ENCODE measurements at regions not wholly inside any gene's neighbourhood (a gene's known extent, or its start where the extent isn't known, plus 50 kb on each side); places are given as distances from the start of the nearest gene placed in this dataset.

- no peak overlapping the region for H3K4me2 ChIP-seq (ENCODE audit: insufficient read depth, low read length)
- no peaks in the 10 kb centered on the region for H3K79me2 ChIP-seq (ENCODE audit: control insufficient read depth, insufficient read depth, low read length)
- no peak overlapping the region for H3K9ac ChIP-seq (replicated peaks; ENCODE audit: extremely low read depth, insufficient read depth, low read length)
- H4K20me1 ChIP-seq (replicated peaks; ENCODE audit: control insufficient read depth, extremely low read depth, insufficient read depth, low read length) = no peaks in the 10 kb centered on the region
- dilution Hi-C loops (cut with MboI; ENCODE audit: extremely low pct_ligation_motif_present, low sequenced_read_pairs) = no loop called here
- H2AFZ ChIP-seq (ENCODE audit: low read depth, low read length) = no peak overlapping the region
- H3K9me3 ChIP-seq (replicated peaks; ENCODE audit: control insufficient read depth, insufficient read depth, low read length) = peaks cover 5% of the 10 kb centered on the region
- no peak overlapping the region for H3K4me3 ChIP-seq (replicated peaks in 1 of 3; ENCODE audit: insufficient read depth in 1 of 3, low read depth in 1 of 3, low read length in 3 of 3)
- no peaks in the 10 kb centered on the region for H3K9me1 ChIP-seq (replicated peaks; ENCODE audit: control insufficient read depth, extremely low read depth, insufficient read depth, low read length)
- H3K27ac ChIP-seq (ENCODE audit: insufficient read depth, low read depth, low read length) = no peak overlapping the region
- H3K4me1 ChIP-seq (ENCODE audit: control insufficient read depth, extremely low read depth, insufficient read depth, low read length) = no peaks in the 10 kb centered on the region
- intact Hi-C loops (cut with micrococcal nuclease) = no loop called here
- POLR2A ChIA-PET = no interaction called here
- BruUV-seq (replicated peaks) = no TSS peak
- DNase-seq (ENCODE audit: low read depth, low spot score) (no peak), FAIRE-seq (no peak)
- no peaks in the 10 kb centered on the region for H3K27me3 ChIP-seq (ENCODE audit: control insufficient read depth in 2 of 2, insufficient read depth in 2 of 2, low read length in 2 of 2)
- TF ChIP-seq JUN (IDR thresholded peaks at IDR 0.05; ENCODE audit: borderline replicate concordance, insufficient read depth, insufficient read length, low read depth) (no peak), EZH2 (IDR thresholded peaks at IDR 0.05; ENCODE audit: borderline replicate concordance, low read depth, low read length, severe bottlenecking) (no peak), MYC (IDR thresholded peaks at IDR 0.05; ENCODE audit: low read depth, low read length) (no peak), GATA2 (IDR thresholded peaks at IDR 0.05; ENCODE audit: insufficient read depth, insufficient read length, low read depth, low read length) (no peak), POLR2A (IDR thresholded peaks at IDR 0.05; ENCODE audit: low read depth, low read length) (no peak), MAX (IDR thresholded peaks at IDR 0.05; ENCODE audit: insufficient read depth, insufficient read length) (no peak), FOS (IDR thresholded peaks at IDR 0.05; ENCODE audit: borderline replicate concordance, insufficient read depth, low read length) (no peak), CTCF (IDR thresholded peaks at IDR 0.05; ENCODE audit: extremely low read depth in 1 of 2, insufficient read depth in 1 of 2, low read depth in 1 of 2, low read length in 2 of 2) (no peak), POLR2AphosphoS5 (IDR thresholded peaks at IDR 0.05; ENCODE audit: insufficient read depth, low read depth, low read length) (no peak)
- CTCF ChIA-PET = interaction anchor here (0.9 kb wide), 1 partner anchor 10 kb away, joined by 3 read pairs; no protein-coding TSS in a partner anchor
- no peaks in the 10 kb centered on the region for H3K36me3 ChIP-seq (ENCODE audit: control insufficient read depth in 2 of 2, extremely low read depth in 1 of 2, insufficient read depth in 2 of 2, low read length in 2 of 2)
These were observed 507.4 kb upstream of the TBX3 start for GRCh38 chr12:115191342-115191741.

All from endothelial cell of umbilical vein (primary cell).